ENCODE measurements at regions not wholly inside any gene's neighbourhood (a gene's known extent, or its start where the extent isn't known, plus 50 kb on each side); places are given as distances from the start of the nearest gene placed in this dataset.

GRCh38 chr5:18965893-18966292 lies 1022.1 kb downstream of the CDH18 start:
- FAIRE-seq: no peak

More at GRCh38 chr5:18965893-18966292, 1022.1 kb downstream of the CDH18 start:
- BruUV-seq (replicated peaks): no TSS peak
- DNase-seq (ENCODE audit: low spot score): no peak
- Histone ChIP-seq H3K36me3 (replicated peaks in 1 of 2; ENCODE audit: control insufficient read depth in 1 of 2, insufficient read depth in 2 of 2, low read length in 2 of 2) (no peaks in the 10 kb centered on the region), H3K79me2 (ENCODE audit: insufficient read depth, low read length) (no peaks in the 10 kb centered on the region), H3K27ac (ENCODE audit: extremely low read length, insufficient read depth, low read length) (no peak overlapping the region), H3K9me3 (ENCODE audit: low read length) (peaks cover 46% of the 10 kb centered on the region), H3K9ac (ENCODE audit: insufficient read depth, low read depth, low read length) (no peak overlapping the region), H2AFZ (ENCODE audit: low read length) (no peak overlapping the region), H4K20me1 (ENCODE audit: insufficient read depth, low read length) (no peaks in the 10 kb centered on the region), H3K4me3 (replicated peaks in 1 of 3; ENCODE audit: insufficient read depth in 1 of 3, low read depth in 2 of 3, low read length in 3 of 3) (no peak overlapping the region), H3K4me1 (ENCODE audit: insufficient read depth, low read length) (no peaks in the 10 kb centered on the region), H3K4me2 (ENCODE audit: low read depth, low read length) (no peak overlapping the region), H3K27me3 (ENCODE audit: control insufficient read depth in 1 of 2, insufficient read depth in 2 of 2, low read length in 2 of 2) (no peaks in the 10 kb centered on the region)
- ATAC-seq: no peak
- WGBS (ENCODE audit: low lambda C conversion rate): 29% methylated on average over 3 of the region's 3 CpGs
- intact Hi-C loops (cut with micrococcal nuclease; ENCODE audit: unreplicated experiment) (no loop called here), in situ Hi-C loops (cut with HindIII; ENCODE audit: extremely low pct_ligation_motif_present, low pct_unique_long_range_greater_than_20kb) (no loop called here)
- ChIA-PET POLR2A (no interaction called here), CTCF (ENCODE audit: low intra/inter-chr PET ratio, low total read pairs) (no interaction called here)
- TF ChIP-seq, protein P1, sequence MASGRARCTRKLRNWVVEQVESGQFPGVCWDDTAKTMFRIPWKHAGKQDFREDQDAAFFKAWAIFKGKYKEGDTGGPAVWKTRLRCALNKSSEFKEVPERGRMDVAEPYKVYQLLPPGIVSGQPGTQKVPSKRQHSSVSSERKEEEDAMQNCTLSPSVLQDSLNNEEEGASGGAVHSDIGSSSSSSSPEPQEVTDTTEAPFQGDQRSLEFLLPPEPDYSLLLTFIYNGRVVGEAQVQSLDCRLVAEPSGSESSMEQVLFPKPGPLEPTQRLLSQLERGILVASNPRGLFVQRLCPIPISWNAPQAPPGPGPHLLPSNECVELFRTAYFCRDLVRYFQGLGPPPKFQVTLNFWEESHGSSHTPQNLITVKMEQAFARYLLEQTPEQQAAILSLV (CRISPR knock-in tag; IDR thresholded peaks at IDR 0.05; ENCODE audit: borderline replicate concordance): no peak
- no peak for TF ChIP-seq SNAPC2 (CRISPR knock-in tag; IDR thresholded peaks at IDR 0.05)
- TF ChIP-seq NPAS2 (CRISPR knock-in tag; IDR thresholded peaks at IDR 0.05; ENCODE audit: borderline replicate concordance): no peak
- TF ChIP-seq ZNF615 (CRISPR knock-in tag; IDR thresholded peaks at IDR 0.05; ENCODE audit: borderline replicate concordance): no peak
- no peak for TF ChIP-seq U2AF1 (optimal IDR thresholded peaks at IDR 0.05; ENCODE audit: low read depth, low read length)
- no peak for TF ChIP-seq TAF15 (IDR thresholded peaks at IDR 0.05; ENCODE audit: low read depth, low read length, poor library complexity, severe bottlenecking)
- TF ChIP-seq PCBP1 (IDR thresholded peaks at IDR 0.05; ENCODE audit: borderline replicate concordance, low read depth, low read length): no peak
- TF ChIP-seq ZNF343 (CRISPR knock-in tag; IDR thresholded peaks at IDR 0.05): no peak
- no peak for TF ChIP-seq ZMYM2 (CRISPR knock-in tag; IDR thresholded peaks at IDR 0.05)
- no peak for TF ChIP-seq IRF2 (CRISPR knock-in tag; IDR thresholded peaks at IDR 0.05)
- TF ChIP-seq ELF1 (CRISPR knock-in tag; IDR thresholded peaks at IDR 0.05): no peak
- TF ChIP-seq, protein P2, sequence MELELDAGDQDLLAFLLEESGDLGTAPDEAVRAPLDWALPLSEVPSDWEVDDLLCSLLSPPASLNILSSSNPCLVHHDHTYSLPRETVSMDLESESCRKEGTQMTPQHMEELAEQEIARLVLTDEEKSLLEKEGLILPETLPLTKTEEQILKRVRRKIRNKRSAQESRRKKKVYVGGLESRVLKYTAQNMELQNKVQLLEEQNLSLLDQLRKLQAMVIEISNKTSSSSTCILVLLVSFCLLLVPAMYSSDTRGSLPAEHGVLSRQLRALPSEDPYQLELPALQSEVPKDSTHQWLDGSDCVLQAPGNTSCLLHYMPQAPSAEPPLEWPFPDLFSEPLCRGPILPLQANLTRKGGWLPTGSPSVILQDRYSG (CRISPR knock-in tag; IDR thresholded peaks at IDR 0.05): no peak
- no peak for TF ChIP-seq ZNF3 (CRISPR knock-in tag; IDR thresholded peaks at IDR 0.05)
- TF ChIP-seq TSC22D2 (CRISPR knock-in tag; IDR thresholded peaks at IDR 0.05; ENCODE audit: borderline replicate concordance): no peak
- no peak for TF ChIP-seq ZNF547 (CRISPR knock-in tag; IDR thresholded peaks at IDR 0.05)
- TF ChIP-seq ZSCAN9 (CRISPR knock-in tag; IDR thresholded peaks at IDR 0.05; ENCODE audit: borderline replicate concordance): no peak
- TF ChIP-seq ZKSCAN1 (IDR thresholded peaks at IDR 0.05; ENCODE audit: low read length): no peak

Measured in HepG2 (cell line).